Upper lobe of right lung (tissue), 1 donor: ENCODE measurements at regions not wholly inside any gene's neighbourhood (a gene's known extent, or its start where the extent isn't known, plus 50 kb on each side); places are given as distances from the start of the nearest gene placed in this dataset.

Source experiments
- ATAC-seq: fragments of 200-7000 bp; cut with Tn5 transposase; one replicate; pipeline ENCODE4 v1.9.1; 2020; ENCODE audit warnings: mild to moderate bottlenecking, moderate library complexity
- DNase-seq: peaks from one replicate; pipeline ENCODE4 v3.0.0-alpha.2; 2020
- H3K27ac ChIP-seq: fragments of 200-600 bp; one replicate; pipeline ENCODE4 v1.8.0; 2022
- H3K27me3 ChIP-seq: fragments of 200-600 bp; one replicate; pipeline ENCODE4 v1.8.0; 2022; ENCODE audit warnings: mild to moderate bottlenecking
- H3K36me3 ChIP-seq: fragments of 200-600 bp; one replicate; pipeline ENCODE4 v1.8.0; 2022
- H3K4me1 ChIP-seq: fragments of 200-600 bp; one replicate; pipeline ENCODE4 v1.8.0; 2022
- H3K4me3 ChIP-seq: fragments of 200-600 bp; one replicate; pipeline ENCODE4 v1.8.0; 2022; ENCODE audit warnings: mild to moderate bottlenecking
- H3K9me3 ChIP-seq: fragments of 200-600 bp; one replicate; pipeline ENCODE4 v1.8.0; 2022
- intact Hi-C: fragments of 100-400 bp; cut with DNase I; formaldehyde crosslinking; loops from one replicate; pipeline ENCODE4 v1.11.0; 2022
- TF ChIP-seq, protein P1 (sequence below): fragments of 200-600 bp; IDR thresholded peaks from one replicate; pipeline ENCODE4 v1.8.0; 2022; ENCODE audit warnings: antibody characterized with exemption
- donor health status: DM: no; HTN: yes; CAD: no; lungs with severe emphysema.

DNA sequence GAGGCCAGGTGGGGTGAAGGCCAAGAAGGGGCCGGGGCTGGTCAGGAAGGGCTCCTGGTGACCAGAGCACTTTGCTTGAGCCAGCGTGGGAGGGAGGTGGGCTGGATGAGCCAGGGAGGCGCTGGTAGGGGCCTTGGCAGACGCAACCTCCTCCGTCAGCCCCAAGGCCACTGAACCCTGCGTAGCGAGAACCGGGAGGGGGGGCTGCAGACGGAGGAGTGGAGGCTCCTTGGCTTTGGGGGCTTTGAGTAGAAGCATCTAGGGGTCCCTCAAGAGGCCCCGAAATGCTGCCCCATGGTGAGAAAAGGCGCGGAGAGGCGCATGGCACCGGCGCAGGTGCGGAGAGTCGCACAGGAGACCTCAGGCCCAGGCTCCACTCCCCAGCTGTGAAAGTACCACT lies 1888.0 kb upstream of the CDH9 start:
- TF ChIP-seq, protein P1, sequence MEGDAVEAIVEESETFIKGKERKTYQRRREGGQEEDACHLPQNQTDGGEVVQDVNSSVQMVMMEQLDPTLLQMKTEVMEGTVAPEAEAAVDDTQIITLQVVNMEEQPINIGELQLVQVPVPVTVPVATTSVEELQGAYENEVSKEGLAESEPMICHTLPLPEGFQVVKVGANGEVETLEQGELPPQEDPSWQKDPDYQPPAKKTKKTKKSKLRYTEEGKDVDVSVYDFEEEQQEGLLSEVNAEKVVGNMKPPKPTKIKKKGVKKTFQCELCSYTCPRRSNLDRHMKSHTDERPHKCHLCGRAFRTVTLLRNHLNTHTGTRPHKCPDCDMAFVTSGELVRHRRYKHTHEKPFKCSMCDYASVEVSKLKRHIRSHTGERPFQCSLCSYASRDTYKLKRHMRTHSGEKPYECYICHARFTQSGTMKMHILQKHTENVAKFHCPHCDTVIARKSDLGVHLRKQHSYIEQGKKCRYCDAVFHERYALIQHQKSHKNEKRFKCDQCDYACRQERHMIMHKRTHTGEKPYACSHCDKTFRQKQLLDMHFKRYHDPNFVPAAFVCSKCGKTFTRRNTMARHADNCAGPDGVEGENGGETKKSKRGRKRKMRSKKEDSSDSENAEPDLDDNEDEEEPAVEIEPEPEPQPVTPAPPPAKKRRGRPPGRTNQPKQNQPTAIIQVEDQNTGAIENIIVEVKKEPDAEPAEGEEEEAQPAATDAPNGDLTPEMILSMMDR = no peak
- Histone ChIP-seq H3K4me3 (no peak overlapping the region), H3K4me1 (no peaks in the 10 kb centered on the region), H3K27ac (no peak overlapping the region), H3K36me3 (no peaks in the 10 kb centered on the region), H3K27me3 (no peaks in the 10 kb centered on the region), H3K9me3 (no peaks in the 10 kb centered on the region)
- ATAC-seq (no peak), DNase-seq (no peak)
- intact Hi-C loops = no loop called here

DNA sequence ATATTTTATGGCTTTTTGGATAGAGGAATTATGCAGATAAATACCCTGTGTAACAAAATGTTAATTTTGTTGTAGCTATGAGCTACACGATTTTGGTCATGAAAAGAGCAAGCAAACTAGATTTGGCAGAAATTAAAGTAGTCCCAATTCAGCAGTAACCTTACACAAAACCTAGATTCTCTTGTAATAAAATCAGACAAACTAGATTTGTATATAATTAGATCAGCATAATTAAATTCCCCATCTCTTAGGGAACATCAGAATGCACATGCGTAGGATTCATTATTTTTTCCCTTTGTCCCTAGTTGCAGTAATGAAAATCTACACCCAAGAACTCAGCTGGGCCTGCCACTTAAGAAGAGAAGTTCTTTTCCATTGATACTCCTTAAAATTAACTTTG lies 1879.2 kb upstream of the CDH9 start:
- no peaks in the 10 kb centered on the region for H3K9me3 ChIP-seq
- TF ChIP-seq, protein P1 = no peak
- H3K4me3 ChIP-seq = no peak overlapping the region
- no peaks in the 10 kb centered on the region for H3K36me3 ChIP-seq
- intact Hi-C loops = no loop called here
- DNase-seq (no peak), ATAC-seq (no peak)
- no peaks in the 10 kb centered on the region for H3K4me1 ChIP-seq
- H3K27ac ChIP-seq = no peak overlapping the region
- no peaks in the 10 kb centered on the region for H3K27me3 ChIP-seq

DNA sequence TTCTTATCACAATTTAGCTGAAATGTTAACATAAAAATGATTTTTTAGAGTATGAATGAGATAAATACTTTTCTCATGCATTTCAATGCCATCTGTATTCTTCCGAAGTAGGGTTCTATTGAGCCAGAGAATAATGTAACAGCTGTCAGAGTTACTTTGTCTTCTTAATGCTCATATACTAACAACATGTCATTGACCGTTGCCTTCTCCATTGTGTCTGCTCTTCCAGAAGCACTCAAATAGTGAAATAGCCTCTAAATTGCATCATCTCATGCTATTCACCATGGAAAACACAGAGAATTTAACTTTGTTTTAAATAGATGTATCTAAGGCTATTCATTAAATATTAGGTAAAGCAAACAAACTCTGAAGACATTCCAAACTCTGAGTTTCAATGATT lies 1875.9 kb upstream of the CDH9 start:
- no peaks in the 10 kb centered on the region for H3K4me1 ChIP-seq
- no peaks in the 10 kb centered on the region for H3K36me3 ChIP-seq
- no peaks in the 10 kb centered on the region for H3K27me3 ChIP-seq
- H3K9me3 ChIP-seq = no peaks in the 10 kb centered on the region
- DNase-seq (no peak), ATAC-seq (no peak)
- H3K27ac ChIP-seq = no peak overlapping the region
- TF ChIP-seq, protein P1 = no peak
- H3K4me3 ChIP-seq = no peak overlapping the region
- intact Hi-C loops = no loop called here

DNA sequence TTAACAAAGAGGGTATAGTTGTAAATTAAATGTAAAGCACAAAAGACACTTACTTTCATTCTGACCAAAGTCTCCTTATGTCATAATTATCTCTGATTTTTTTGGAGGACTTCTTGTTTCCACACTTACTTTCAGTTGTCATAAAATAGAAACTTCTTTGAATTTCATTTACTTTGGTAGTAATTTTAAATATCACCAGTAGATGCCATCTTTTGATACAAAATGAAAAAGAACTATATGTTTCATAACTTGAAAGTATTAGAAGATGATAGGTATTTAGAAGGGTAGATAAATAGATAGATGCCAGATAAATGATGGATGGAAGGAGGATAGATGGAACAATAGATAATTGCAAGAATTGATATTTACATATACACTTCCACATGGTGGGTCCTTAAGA lies 1865.3 kb upstream of the CDH9 start:
- H3K27ac ChIP-seq = no peak overlapping the region
- TF ChIP-seq, protein P1 = no peak
- H3K9me3 ChIP-seq = no peaks in the 10 kb centered on the region
- H3K4me1 ChIP-seq = no peaks in the 10 kb centered on the region
- no peaks in the 10 kb centered on the region for H3K36me3 ChIP-seq
- no peak for ATAC-seq
- H3K27me3 ChIP-seq = no peaks in the 10 kb centered on the region
- H3K4me3 ChIP-seq = no peak overlapping the region
- no peak for DNase-seq
- intact Hi-C loops = no loop called here

DNA sequence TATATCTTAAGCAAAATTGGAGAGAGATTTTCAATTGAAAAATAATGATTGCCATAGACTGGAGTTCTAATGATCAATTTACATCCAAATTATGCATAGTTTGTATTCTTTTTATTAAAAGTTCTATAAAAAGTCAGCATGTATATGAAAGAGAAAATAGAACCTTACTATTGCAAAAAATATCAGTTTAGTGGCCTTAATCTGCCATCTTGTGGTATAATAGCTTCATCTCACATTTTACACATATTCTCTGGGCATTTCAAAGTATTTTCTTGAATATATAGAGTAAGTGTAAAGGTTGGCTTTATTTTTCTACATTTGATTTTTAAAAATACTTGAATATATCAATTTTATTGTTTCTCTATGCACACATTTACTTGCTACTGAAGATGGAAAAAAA lies 1858.6 kb upstream of the CDH9 start:
- Histone ChIP-seq H3K4me3 (no peak overlapping the region), H3K4me1 (no peaks in the 10 kb centered on the region), H3K27ac (no peak overlapping the region), H3K36me3 (no peaks in the 10 kb centered on the region), H3K9me3 (no peaks in the 10 kb centered on the region), H3K27me3 (no peaks in the 10 kb centered on the region)
- DNase-seq = no peak
- intact Hi-C loops = no loop called here
- TF ChIP-seq, protein P1 = no peak
- no peak for ATAC-seq

DNA sequence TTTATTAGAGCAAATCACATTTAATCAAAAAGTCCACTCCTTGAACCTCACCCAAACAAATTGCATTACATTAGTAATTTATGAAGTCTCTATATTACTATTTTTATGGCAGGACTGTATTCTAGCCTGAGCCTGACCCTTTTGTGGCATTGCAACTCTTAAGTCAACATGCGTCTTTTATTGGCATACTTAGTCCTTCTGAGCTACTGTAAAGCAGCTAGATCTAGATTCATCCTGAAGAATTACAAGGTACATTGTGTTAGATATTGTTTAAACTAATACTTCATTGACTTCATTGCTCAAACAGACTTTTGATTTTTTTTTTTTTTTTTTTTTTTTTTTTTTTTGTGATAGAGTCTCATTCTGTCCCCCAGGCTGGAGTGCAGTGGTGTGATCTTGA lies 1842.5 kb upstream of the CDH9 start:
- intact Hi-C loops = no loop called here
- DNase-seq (no peak), ATAC-seq (no peak)
- TF ChIP-seq, protein P1 = no peak
- no peaks in the 10 kb centered on the region for H3K4me1 ChIP-seq
- H3K27me3 ChIP-seq = no peaks in the 10 kb centered on the region
- H3K36me3 ChIP-seq = no peaks in the 10 kb centered on the region
- peaks cover 8% of the 10 kb centered on the region for H3K9me3 ChIP-seq
- H3K4me3 ChIP-seq = no peak overlapping the region
- no peak overlapping the region for H3K27ac ChIP-seq
